ENCODE measurements at regions not wholly inside any gene's neighbourhood (a gene's known extent, or its start where the extent isn't known, plus 50 kb on each side); places are given as distances from the start of the nearest gene placed in this dataset.

- Histone ChIP-seq H3K27ac (ENCODE audit: insufficient read depth, low read length) (no peak overlapping the region), H3K4me2 (ENCODE audit: low read depth, low read length) (0 out of 2 replicates have a peak overlapping the region, but pooled peaks have one; percentile 21), H3K9ac (ENCODE audit: low read depth, low read length) (no peak overlapping the region), H3K4me3 (ENCODE audit: insufficient read depth, low read depth, low read length) (no peak overlapping the region), H4K5ac (ENCODE audit: low read depth, low read length) (no peak overlapping the region), H3K9me1 (ENCODE audit: insufficient read depth, low read length) (no peaks in the 10 kb centered on the region), H3K27me3 (ENCODE audit: control insufficient read depth, insufficient read depth, low read length) (no peaks in the 10 kb centered on the region), H3K4ac (ENCODE audit: low read depth, low read length) (no peak overlapping the region), H3K36me3 (ENCODE audit: control insufficient read depth, insufficient read depth, low read length) (no peaks in the 10 kb centered on the region), H2AK9ac (replicated peaks; ENCODE audit: low read depth, low read length, poor library complexity) (no peak overlapping the region), H3K9me3 (ENCODE audit: control insufficient read depth, insufficient read depth, low read length) (no peaks in the 10 kb centered on the region), H2BK5ac (ENCODE audit: low read depth, low read length, poor library complexity, severe bottlenecking) (no peak overlapping the region), H3K14ac (replicated peaks; ENCODE audit: low read depth, low read length) (no peak overlapping the region), H3K18ac (ENCODE audit: low read depth, low read length) (no peak overlapping the region), H3K23ac (ENCODE audit: low read depth, low read length) (no peak overlapping the region), H3K4me1 (ENCODE audit: control insufficient read depth, insufficient read depth, low read length) (peaks cover 11% of the 10 kb centered on the region), H3K56ac (ENCODE audit: extremely low read depth, insufficient read depth, low read length) (no peak overlapping the region), H4K8ac (ENCODE audit: low read depth in 2 of 2, low read length in 2 of 2) (no peak overlapping the region), H4K20me1 (ENCODE audit: insufficient read depth, low read length) (no peaks in the 10 kb centered on the region), H3K79me1 (ENCODE audit: low read depth in 1 of 2, low read length in 2 of 2) (no peaks in the 10 kb centered on the region), H2AK5ac (ENCODE audit: low read depth, low read length) (no peak overlapping the region), H2AFZ (replicated peaks; ENCODE audit: low read length, poor library complexity) (peak overlapping the region; percentile 57), H2BK20ac (ENCODE audit: low read depth, low read length) (no peak overlapping the region), H4K91ac (ENCODE audit: insufficient read depth, low read depth, low read length) (no peak overlapping the region), H2BK120ac (ENCODE audit: low read depth, low read length) (no peak overlapping the region), H2BK15ac (ENCODE audit: low read depth, low read length) (no peak overlapping the region)
- intact Hi-C loops (cut with micrococcal nuclease) = no loop called here
- CTCF ChIA-PET = interaction anchor here (1.0 kb wide), 1 partner anchor 9 kb away, joined by 3 read pairs; no protein-coding TSS in a partner anchor
- BruUV-seq (replicated peaks) = no TSS peak
- ATAC-seq (ENCODE audit: low read depth) (peak; percentile 88), DNase-seq (peak; percentile 76)
- in situ Hi-C loops (cut with MboI; ENCODE audit: low sequenced_read_pairs) = no loop called here
- TF ChIP-seq MAFK (IDR thresholded peaks at IDR 0.05; ENCODE audit: low read depth, low read length) (no peak), BHLHE40 (IDR thresholded peaks at IDR 0.05; ENCODE audit: low read depth, low read length) (no peak), POLR2A (IDR thresholded peaks at IDR 0.05; ENCODE audit: low read depth, low read length) (no peak), SMC3 (IDR thresholded peaks at IDR 0.05; ENCODE audit: low read depth, low read length) (no peak), RCOR1 (IDR thresholded peaks at IDR 0.05; ENCODE audit: insufficient replicate concordance, low read length) (no peak), USF2 (IDR thresholded peaks at IDR 0.05; ENCODE audit: low read depth, low read length) (no peak), MAZ (IDR thresholded peaks at IDR 0.05; ENCODE audit: borderline replicate concordance, low read depth, low read length) (no peak), RAD21 (IDR thresholded peaks at IDR 0.05; ENCODE audit: low read length) (no peak)
- POLR2A ChIA-PET (ENCODE audit: unreplicated experiment) = no interaction called here
- dilution Hi-C loops (cut with HindIII; ENCODE audit: low sequenced_read_pairs, unreplicated experiment) = no loop called here
- no CpG with 5 or more reads among the region's 9 CpGs for WGBS, 2 experiments (ENCODE audit: extremely low coverage in 2 of 2, insufficient read length in 1 of 2)
These were observed 201.9 kb upstream of the NT5C1B start for GRCh38 chr2:18791172-18791797.

Data from IMR-90 (cell line).